ENCODE measurements at regions not wholly inside any gene's neighbourhood (a gene's known extent, or its start where the extent isn't known, plus 50 kb on each side); places are given as distances from the start of the nearest gene placed in this dataset.

DNA sequence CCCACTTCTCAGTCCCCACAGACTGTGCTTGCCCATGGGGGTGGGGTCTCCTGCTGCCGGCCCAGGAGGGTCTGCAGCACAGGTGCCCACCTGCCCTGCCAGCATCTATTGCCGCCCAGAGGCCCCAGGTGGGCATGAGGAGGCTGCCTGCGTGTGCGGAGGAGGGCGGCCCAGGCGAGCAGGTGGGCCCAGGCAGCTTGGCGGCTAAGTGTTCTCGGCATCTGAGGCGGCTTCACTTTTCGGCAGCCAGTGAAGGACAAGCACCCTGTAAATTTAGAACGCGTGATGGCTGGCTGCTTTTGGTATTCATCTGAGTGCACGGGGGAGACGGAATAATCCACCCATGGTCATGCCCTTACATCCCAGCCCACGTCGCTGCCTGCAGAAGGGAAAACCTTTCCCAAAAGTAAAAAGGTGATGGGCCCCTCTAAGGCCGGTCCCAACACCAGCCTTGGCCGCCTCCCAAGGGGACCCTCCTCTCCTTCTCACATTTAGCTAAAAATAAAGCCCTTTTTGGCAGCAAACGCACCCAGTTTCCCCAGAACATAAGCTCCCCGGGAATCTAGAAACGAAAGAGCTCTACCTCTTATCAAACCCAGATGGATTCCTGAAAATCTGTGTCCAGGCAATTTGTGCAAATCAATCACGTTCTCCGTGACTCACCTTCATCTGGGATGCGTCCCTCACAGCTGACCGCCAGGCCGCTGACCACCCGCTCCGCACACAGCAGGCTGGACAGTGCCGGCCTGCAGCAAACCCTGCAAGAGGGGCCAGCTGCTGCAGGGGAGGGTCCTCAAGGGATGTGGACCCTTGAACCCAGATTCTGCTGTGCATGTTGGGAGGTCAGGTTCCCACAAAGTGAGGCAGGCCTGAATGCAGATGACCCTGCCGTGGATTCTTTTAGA, 79.4 kb downstream of the RBFOX3 start:
- no peaks in the 10 kb centered on the region for H3K79me2 ChIP-seq (ENCODE audit: control insufficient read depth, insufficient read depth, low read length)
- H3K4me1 ChIP-seq (ENCODE audit: control insufficient read depth, extremely low read depth, insufficient read depth, low read length), result no peaks in the 10 kb centered on the region
- H2AFZ ChIP-seq (ENCODE audit: low read depth, low read length), result no peak overlapping the region
- H3K4me2 ChIP-seq (ENCODE audit: insufficient read depth, low read length), result no peak overlapping the region
- H3K4me3 ChIP-seq (replicated peaks in 1 of 3; ENCODE audit: insufficient read depth in 1 of 3, low read depth in 1 of 3, low read length in 3 of 3), result no peak overlapping the region
- H3K9me1 ChIP-seq (replicated peaks; ENCODE audit: control insufficient read depth, extremely low read depth, insufficient read depth, low read length), result no peaks in the 10 kb centered on the region
- TF ChIP-seq MYC (IDR thresholded peaks at IDR 0.05; ENCODE audit: low read depth, low read length) (no peak), JUN (IDR thresholded peaks at IDR 0.05; ENCODE audit: borderline replicate concordance, insufficient read depth, insufficient read length, low read depth) (no peak), POLR2AphosphoS5 (IDR thresholded peaks at IDR 0.05; ENCODE audit: insufficient read depth, low read depth, low read length) (no peak), EZH2 (IDR thresholded peaks at IDR 0.05; ENCODE audit: borderline replicate concordance, low read depth, low read length, severe bottlenecking) (no peak), FOS (IDR thresholded peaks at IDR 0.05; ENCODE audit: borderline replicate concordance, insufficient read depth, low read length) (no peak), POLR2A (IDR thresholded peaks at IDR 0.05; ENCODE audit: low read depth, low read length) (no peak), GATA2 (IDR thresholded peaks at IDR 0.05; ENCODE audit: insufficient read depth, insufficient read length, low read depth, low read length) (no peak)
- TF ChIP-seq, protein P1, sequence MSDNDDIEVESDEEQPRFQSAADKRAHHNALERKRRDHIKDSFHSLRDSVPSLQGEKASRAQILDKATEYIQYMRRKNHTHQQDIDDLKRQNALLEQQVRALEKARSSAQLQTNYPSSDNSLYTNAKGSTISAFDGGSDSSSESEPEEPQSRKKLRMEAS (IDR thresholded peaks at IDR 0.05; ENCODE audit: insufficient read depth, insufficient read length), result no peak
- TF ChIP-seq, protein P2, sequence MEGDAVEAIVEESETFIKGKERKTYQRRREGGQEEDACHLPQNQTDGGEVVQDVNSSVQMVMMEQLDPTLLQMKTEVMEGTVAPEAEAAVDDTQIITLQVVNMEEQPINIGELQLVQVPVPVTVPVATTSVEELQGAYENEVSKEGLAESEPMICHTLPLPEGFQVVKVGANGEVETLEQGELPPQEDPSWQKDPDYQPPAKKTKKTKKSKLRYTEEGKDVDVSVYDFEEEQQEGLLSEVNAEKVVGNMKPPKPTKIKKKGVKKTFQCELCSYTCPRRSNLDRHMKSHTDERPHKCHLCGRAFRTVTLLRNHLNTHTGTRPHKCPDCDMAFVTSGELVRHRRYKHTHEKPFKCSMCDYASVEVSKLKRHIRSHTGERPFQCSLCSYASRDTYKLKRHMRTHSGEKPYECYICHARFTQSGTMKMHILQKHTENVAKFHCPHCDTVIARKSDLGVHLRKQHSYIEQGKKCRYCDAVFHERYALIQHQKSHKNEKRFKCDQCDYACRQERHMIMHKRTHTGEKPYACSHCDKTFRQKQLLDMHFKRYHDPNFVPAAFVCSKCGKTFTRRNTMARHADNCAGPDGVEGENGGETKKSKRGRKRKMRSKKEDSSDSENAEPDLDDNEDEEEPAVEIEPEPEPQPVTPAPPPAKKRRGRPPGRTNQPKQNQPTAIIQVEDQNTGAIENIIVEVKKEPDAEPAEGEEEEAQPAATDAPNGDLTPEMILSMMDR (IDR thresholded peaks at IDR 0.05; ENCODE audit: extremely low read depth in 1 of 2, insufficient read depth in 1 of 2, low read depth in 1 of 2, low read length in 2 of 2), result no peak
- no peaks in the 10 kb centered on the region for H3K36me3 ChIP-seq (ENCODE audit: control insufficient read depth in 2 of 2, extremely low read depth in 1 of 2, insufficient read depth in 2 of 2, low read length in 2 of 2)
- POLR2A ChIA-PET, result no interaction called here
- intact Hi-C loops (cut with micrococcal nuclease) (no loop called here), dilution Hi-C loops (cut with MboI; ENCODE audit: extremely low pct_ligation_motif_present, low sequenced_read_pairs) (no loop called here)
- FAIRE-seq (no peak), DNase-seq (ENCODE audit: low read depth, low spot score) (no peak)
- CTCF ChIA-PET, result no interaction called here
- no peaks in the 10 kb centered on the region for H3K9me3 ChIP-seq (replicated peaks; ENCODE audit: control insufficient read depth, insufficient read depth, low read length)
- BruUV-seq (replicated peaks), result no TSS peak
- no peak overlapping the region for H3K27ac ChIP-seq (ENCODE audit: insufficient read depth, low read depth, low read length)
- no peak overlapping the region for H3K9ac ChIP-seq (replicated peaks; ENCODE audit: extremely low read depth, insufficient read depth, low read length)
- no peaks in the 10 kb centered on the region for H4K20me1 ChIP-seq (replicated peaks; ENCODE audit: control insufficient read depth, extremely low read depth, insufficient read depth, low read length)
- H3K27me3 ChIP-seq (ENCODE audit: control insufficient read depth in 2 of 2, insufficient read depth in 2 of 2, low read length in 2 of 2), result no peaks in the 10 kb centered on the region
